Testis (tissue), 2 donors: ENCODE measurements at regions not wholly inside any gene's neighbourhood (a gene's known extent, or its start where the extent isn't known, plus 50 kb on each side); places are given as distances from the start of the nearest gene placed in this dataset.

Experiments
- DNase-seq: peaks from one replicate; pipeline ENCODE4 v3.0.0-alpha.2; 2019
- H3K27ac ChIP-seq, 2 donors: fragments of 200-600 bp; sonication (generic); one replicate each; pipeline ENCODE4 v1.5.1; 2019
- H3K27me3 ChIP-seq: fragments of 200-600 bp; sonication (generic); one replicate; pipeline ENCODE4 v1.5.1; 2019
- H3K36me3 ChIP-seq: fragments of 200-600 bp; sonication (generic); one replicate; pipeline ENCODE4 v1.5.1; 2017; ENCODE audit warnings: low read depth; ENCODE audit errors: missing control alignments
- H3K4me1 ChIP-seq: fragments of 200-600 bp; sonication (generic); one replicate; pipeline ENCODE4 v1.5.1; 2019
- H3K4me3 ChIP-seq, 2 donors: fragments of 200-600 bp; sonication (generic); one replicate each; pipeline ENCODE4 v1.5.1; 2017 to 2019
- H3K9me3 ChIP-seq: fragments of 200-600 bp; sonication (generic); one replicate; pipeline ENCODE4 v1.5.1; 2017
- CTCF ChIP-seq, 3 experiments: fragments of 450-650 bp in 2 of 3; fragments of 200-600 bp in 1 of 3; sonication (generic) in 1 of 3; IDR thresholded peaks; one replicate each; pipeline ENCODE4 v1.5.1; 2016 to 2019; ENCODE audit warnings: antibody characterized with exemption in 3 of 3, mild to moderate bottlenecking in 2 of 3, moderate library complexity in 1 of 3
- POLR2A ChIP-seq: fragments of 450-650 bp; IDR thresholded peaks from one replicate; pipeline ENCODE4 v1.6.1; 2017; ENCODE audit warnings: antibody characterized with exemption, mild to moderate bottlenecking, moderate library complexity
- WGBS, 2 donors: methylation state at CpG; one replicate each; pipeline ENCODE4 v1.1.5; 2018; 5-methylcytosine and 5-hydroxymethylcytosine counted together
- intact Hi-C: fragments of 100-400 bp; cut with DNase I; formaldehyde crosslinking; loops from one replicate; pipeline ENCODE4 v1.15.1; 2023; ENCODE audit warnings: low total_unique reads

DNA sequence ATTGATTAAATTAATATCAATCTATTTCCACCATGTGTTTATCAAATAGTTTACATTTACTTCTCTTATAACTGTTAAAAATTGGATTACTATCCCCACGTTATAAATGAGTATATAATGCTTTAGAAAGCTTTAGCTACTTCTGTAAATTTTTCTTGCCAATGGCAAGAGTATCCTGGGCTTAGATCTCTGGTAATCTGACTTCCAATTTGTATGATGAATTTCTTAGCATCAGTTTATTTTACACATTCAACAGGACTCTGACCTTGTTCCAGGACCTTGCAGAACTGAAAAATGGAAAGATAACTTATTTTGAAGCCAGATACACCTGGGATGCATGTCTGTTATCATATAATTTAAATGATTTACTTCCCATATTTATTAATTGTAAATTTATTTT is 2759.4 kb downstream of the PCDH9 start:
- intact Hi-C loops = no loop called here
- Histone ChIP-seq H3K27ac (no peak overlapping the region), H3K36me3 (no peaks in the 10 kb centered on the region), H3K27me3 (no peaks in the 10 kb centered on the region), H3K4me1 (peaks cover 8% of the 10 kb centered on the region), H3K9me3 (no peaks in the 10 kb centered on the region), H3K4me3 (no peak overlapping the region)
- DNase-seq = no peak
- TF ChIP-seq CTCF (IDR thresholded peaks at IDR 0.05) = no peak
- TF ChIP-seq POLR2A = no peak
- 73 to 82% methylated on average over 1 of the region's 1 CpG for WGBS, 2 donors

GRCh38 chr13:64459778-64460177 is 2770.4 kb downstream of the PCDH9 start:
- Histone ChIP-seq H3K27me3 (no peaks in the 10 kb centered on the region), H3K27ac (no peak overlapping the region), H3K9me3 (no peaks in the 10 kb centered on the region), H3K4me1 (no peaks in the 10 kb centered on the region), H3K4me3 (no peak overlapping the region), H3K36me3 (no peaks in the 10 kb centered on the region)
- intact Hi-C loops = no loop called here
- 59 to 75% methylated on average over 3 of the region's 3 CpGs for WGBS, 2 donors
- DNase-seq = no peak
- no peak for TF ChIP-seq CTCF (IDR thresholded peaks at IDR 0.05)
- TF ChIP-seq POLR2A = no peak

DNA sequence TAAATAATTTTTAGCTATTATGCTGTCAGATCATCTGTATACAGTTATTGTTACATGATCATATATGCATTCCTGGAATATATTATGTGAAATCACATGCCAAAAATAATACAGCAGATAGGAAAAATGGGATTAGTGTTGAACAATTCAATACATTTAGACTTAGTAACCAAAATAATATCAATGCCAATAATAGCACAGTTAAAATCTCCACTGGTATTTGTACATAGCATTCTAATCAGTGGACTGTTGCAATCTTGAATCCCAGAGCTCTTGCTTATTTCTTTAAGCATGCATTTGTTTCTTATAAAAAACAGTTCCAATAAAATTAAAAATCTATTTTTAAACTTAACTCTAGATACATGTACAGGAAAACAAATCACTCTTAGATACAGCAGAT is 2772.2 kb downstream of the PCDH9 start:
- Histone ChIP-seq H3K27me3 (no peaks in the 10 kb centered on the region), H3K9me3 (no peaks in the 10 kb centered on the region), H3K4me1 (no peaks in the 10 kb centered on the region), H3K27ac (no peak overlapping the region), H3K4me3 (no peak overlapping the region), H3K36me3 (no peaks in the 10 kb centered on the region)
- DNase-seq = no peak
- TF ChIP-seq POLR2A = no peak
- no peak for TF ChIP-seq CTCF (IDR thresholded peaks at IDR 0.05)
- intact Hi-C loops = no loop called here

- Histone ChIP-seq H3K4me3 (no peak overlapping the region), H3K4me1 (no peaks in the 10 kb centered on the region), H3K36me3 (no peaks in the 10 kb centered on the region), H3K27me3 (no peaks in the 10 kb centered on the region), H3K9me3 (no peaks in the 10 kb centered on the region), H3K27ac (no peak overlapping the region)
- no peak for DNase-seq
- TF ChIP-seq CTCF (IDR thresholded peaks at IDR 0.05) = no peak
- no peak for TF ChIP-seq POLR2A
- WGBS, 2 donors = 87 to 88% methylated on average over 2 of the region's 2 CpGs
- intact Hi-C loops = no loop called here
Measured at GRCh38 chr13:64455124-64455523, 2775.0 kb downstream of the PCDH9 start.

- Histone ChIP-seq H3K4me1 (no peaks in the 10 kb centered on the region), H3K9me3 (no peaks in the 10 kb centered on the region), H3K27ac (no peak overlapping the region), H3K27me3 (no peaks in the 10 kb centered on the region), H3K36me3 (no peaks in the 10 kb centered on the region), H3K4me3 (no peak overlapping the region)
- intact Hi-C loops = no loop called here
- TF ChIP-seq POLR2A (no peak), CTCF (IDR thresholded peaks at IDR 0.05) (no peak)
- DNase-seq = no peak
- 57 to 64% methylated on average over 4 of the region's 4 CpGs for WGBS, 2 donors
Measured at GRCh38 chr13:64453831-64454230, 2776.3 kb downstream of the PCDH9 start.
